ENCODE measurements at regions not wholly inside any gene's neighbourhood (a gene's known extent, or its start where the extent isn't known, plus 50 kb on each side); places are given as distances from the start of the nearest gene placed in this dataset.

DNA sequence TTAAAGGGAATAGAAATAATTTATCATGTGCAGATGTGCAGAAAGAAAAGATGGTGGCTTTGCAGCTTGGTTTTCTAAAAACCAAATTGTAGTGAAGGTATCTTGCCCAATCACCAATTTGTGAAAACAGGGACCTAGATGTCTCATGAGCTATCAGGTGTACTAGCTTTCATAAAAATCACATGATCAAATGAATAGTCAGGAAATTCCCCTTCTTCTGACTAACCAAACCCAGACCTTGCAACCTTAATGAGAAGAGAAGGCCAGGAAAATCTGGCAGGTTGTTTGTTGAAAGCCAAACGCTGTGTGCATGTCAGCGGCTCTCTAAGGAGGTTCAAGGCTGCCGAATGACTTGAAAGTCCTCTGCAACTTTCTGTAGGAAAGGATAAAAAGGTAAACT lies 304.4 kb upstream of the NRP1 start:
- Histone ChIP-seq H3K79me2 (ENCODE audit: insufficient read depth, low read length) (no peaks in the 10 kb centered on the region), H3T11ph (ENCODE audit: low read length) (no peak overlapping the region), H3K9ac (ENCODE audit: extremely low read depth, insufficient read length, low read length) (no peak overlapping the region), H3K14ac (ENCODE audit: insufficient read depth, low read length) (no peak overlapping the region), H3K23ac (ENCODE audit: insufficient read length, low read depth, low read length) (no peak overlapping the region), H3K4me2 (ENCODE audit: insufficient read depth, insufficient read length, low read length) (no peak overlapping the region), H2BK5ac (ENCODE audit: insufficient read length, low read length) (no peak overlapping the region), H3K4ac (ENCODE audit: low read depth, low read length) (no peak overlapping the region), H4K91ac (ENCODE audit: insufficient read length, low read depth, low read length) (no peak overlapping the region), H2BK15ac (ENCODE audit: low read depth, low read length) (no peak overlapping the region), H2BK12ac (ENCODE audit: insufficient read length, low read depth, low read length) (no peak overlapping the region), H2BK120ac (ENCODE audit: low read depth, low read length, poor library complexity, severe bottlenecking) (no peak overlapping the region), H3K27ac (ENCODE audit: insufficient read length, low read depth, low read length) (no peak overlapping the region), H4K8ac (replicated peaks; ENCODE audit: insufficient read length, low read depth, low read length) (no peak overlapping the region), H3K18ac (ENCODE audit: insufficient read length, low read depth, low read length) (no peak overlapping the region), H3K79me1 (ENCODE audit: insufficient read depth, low read depth, low read length, poor library complexity, severe bottlenecking) (no peaks in the 10 kb centered on the region), H3K9me3 (ENCODE audit: control insufficient read depth, low read depth, low read length) (no peaks in the 10 kb centered on the region), H2BK20ac (ENCODE audit: low read depth, low read length, poor library complexity, severe bottlenecking) (no peak overlapping the region), H3K56ac (ENCODE audit: insufficient read length, low read depth, low read length) (no peak overlapping the region), H2AFZ (ENCODE audit: low read length) (no peak overlapping the region), H2AK5ac (ENCODE audit: insufficient read length, low read length) (no peak overlapping the region), H4K20me1 (ENCODE audit: control insufficient read depth, insufficient read depth, insufficient read length) (no peaks in the 10 kb centered on the region), H3K4me1 (ENCODE audit: insufficient read depth, low read length) (no peaks in the 10 kb centered on the region), H3K27me3 (ENCODE audit: insufficient read depth, low read length) (no peaks in the 10 kb centered on the region), H3K23me2 (ENCODE audit: insufficient read length, low read depth, low read length, poor library complexity, severe bottlenecking) (no peaks in the 10 kb centered on the region), H4K5ac (ENCODE audit: insufficient read length, low read depth, low read length) (no peak overlapping the region)
- Mint-ChIP-seq H3K27me3 (ENCODE audit: low read depth) (no peaks in the 10 kb centered on the region), H3K27ac (no peak overlapping the region), H3K9me3 (no peaks in the 10 kb centered on the region), H3K36me3 (ENCODE audit: insufficient read depth in 1 of 3, low read depth in 3 of 3) (no peaks in the 10 kb centered on the region; a peak in 1 of 7 replicates), H3K4me1 (no peaks in the 10 kb centered on the region), H3K4me3 (no peak overlapping the region)
- TF ChIP-seq, protein P1, sequence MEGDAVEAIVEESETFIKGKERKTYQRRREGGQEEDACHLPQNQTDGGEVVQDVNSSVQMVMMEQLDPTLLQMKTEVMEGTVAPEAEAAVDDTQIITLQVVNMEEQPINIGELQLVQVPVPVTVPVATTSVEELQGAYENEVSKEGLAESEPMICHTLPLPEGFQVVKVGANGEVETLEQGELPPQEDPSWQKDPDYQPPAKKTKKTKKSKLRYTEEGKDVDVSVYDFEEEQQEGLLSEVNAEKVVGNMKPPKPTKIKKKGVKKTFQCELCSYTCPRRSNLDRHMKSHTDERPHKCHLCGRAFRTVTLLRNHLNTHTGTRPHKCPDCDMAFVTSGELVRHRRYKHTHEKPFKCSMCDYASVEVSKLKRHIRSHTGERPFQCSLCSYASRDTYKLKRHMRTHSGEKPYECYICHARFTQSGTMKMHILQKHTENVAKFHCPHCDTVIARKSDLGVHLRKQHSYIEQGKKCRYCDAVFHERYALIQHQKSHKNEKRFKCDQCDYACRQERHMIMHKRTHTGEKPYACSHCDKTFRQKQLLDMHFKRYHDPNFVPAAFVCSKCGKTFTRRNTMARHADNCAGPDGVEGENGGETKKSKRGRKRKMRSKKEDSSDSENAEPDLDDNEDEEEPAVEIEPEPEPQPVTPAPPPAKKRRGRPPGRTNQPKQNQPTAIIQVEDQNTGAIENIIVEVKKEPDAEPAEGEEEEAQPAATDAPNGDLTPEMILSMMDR (conservative IDR thresholded peaks at IDR 0.05), result no peak
- DNase-seq, result no peak
- WGBS (ENCODE audit: extremely low coverage, insufficient read length, low lambda C conversion rate), result no CpG with 5 or more reads among the region's 3 CpGs

Data from H9 (cell line).